Nephron (organoid): ENCODE measurements at regions not wholly inside any gene's neighbourhood (a gene's known extent, or its start where the extent isn't known, plus 50 kb on each side); places are given as distances from the start of the nearest gene placed in this dataset.

Experiments
- H3K27ac Mint-ChIP-seq, 3 experiments: 2 replicates each; pipeline ENCODE4 v1.8.0; 2020; ENCODE audit warnings: mixed read lengths in 3 of 3, mild to moderate bottlenecking in 2 of 3, moderate library complexity in 1 of 3
- H3K27me3 Mint-ChIP-seq: 2 replicates; pipeline ENCODE4 v1.8.0; 2021; ENCODE audit warnings: low read depth, mild to moderate bottlenecking, moderate library complexity, mixed read lengths
- H3K36me3 Mint-ChIP-seq: 2 replicates; pipeline ENCODE4 v1.8.0; 2020; ENCODE audit warnings: low read depth, mixed read lengths
- H3K4me1 Mint-ChIP-seq: 2 replicates; pipeline ENCODE4 v1.8.0; 2020; ENCODE audit warnings: mixed read lengths
- H3K4me3 Mint-ChIP-seq, 3 experiments: 2 replicates each; pipeline ENCODE4 v1.8.0; 2020; ENCODE audit warnings: mild to moderate bottlenecking in 3 of 3, mixed read lengths in 3 of 3, moderate library complexity in 2 of 3
- H3K9me3 Mint-ChIP-seq: 2 replicates; pipeline ENCODE4 v1.8.0; 2020; ENCODE audit warnings: mixed read lengths
- TF ChIP-seq, protein P1 (sequence below), 3 experiments: fragments of 200-600 bp; sonication (generic); IDR thresholded peaks; one replicate each; pipeline ENCODE4 v1.5.0; 2021; ENCODE audit warnings: antibody characterized with exemption in 3 of 3; ENCODE audit not compliant: unreplicated experiment in 3 of 3

DNA sequence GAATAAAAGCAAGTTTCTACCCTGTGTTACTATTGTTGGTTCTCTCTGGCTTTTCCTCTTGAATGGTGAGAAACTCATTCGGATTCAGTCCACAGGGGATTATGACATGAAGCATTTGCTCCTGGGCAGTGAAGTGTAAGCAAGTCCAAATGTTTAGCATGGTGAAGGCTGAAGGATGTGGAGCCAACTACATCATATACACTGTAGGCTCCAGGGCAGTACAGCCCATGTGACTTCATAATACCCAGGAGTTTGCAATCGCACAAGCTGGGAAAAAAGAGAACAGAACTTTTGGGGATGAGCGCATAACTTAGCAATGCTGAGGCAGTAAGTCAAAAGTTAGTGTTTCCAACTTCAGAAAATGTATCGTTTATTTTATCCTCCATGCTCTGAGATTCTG is 695.7 kb upstream of the POU3F3 start:
- Mint-ChIP-seq H3K27ac (no peak overlapping the region), H3K4me1 (no peaks in the 10 kb centered on the region), H3K36me3 (no peaks in the 10 kb centered on the region), H3K4me3 (no peak overlapping the region), H3K27me3 (no peaks in the 10 kb centered on the region), H3K9me3 (no peaks in the 10 kb centered on the region)
- TF ChIP-seq, protein P1, sequence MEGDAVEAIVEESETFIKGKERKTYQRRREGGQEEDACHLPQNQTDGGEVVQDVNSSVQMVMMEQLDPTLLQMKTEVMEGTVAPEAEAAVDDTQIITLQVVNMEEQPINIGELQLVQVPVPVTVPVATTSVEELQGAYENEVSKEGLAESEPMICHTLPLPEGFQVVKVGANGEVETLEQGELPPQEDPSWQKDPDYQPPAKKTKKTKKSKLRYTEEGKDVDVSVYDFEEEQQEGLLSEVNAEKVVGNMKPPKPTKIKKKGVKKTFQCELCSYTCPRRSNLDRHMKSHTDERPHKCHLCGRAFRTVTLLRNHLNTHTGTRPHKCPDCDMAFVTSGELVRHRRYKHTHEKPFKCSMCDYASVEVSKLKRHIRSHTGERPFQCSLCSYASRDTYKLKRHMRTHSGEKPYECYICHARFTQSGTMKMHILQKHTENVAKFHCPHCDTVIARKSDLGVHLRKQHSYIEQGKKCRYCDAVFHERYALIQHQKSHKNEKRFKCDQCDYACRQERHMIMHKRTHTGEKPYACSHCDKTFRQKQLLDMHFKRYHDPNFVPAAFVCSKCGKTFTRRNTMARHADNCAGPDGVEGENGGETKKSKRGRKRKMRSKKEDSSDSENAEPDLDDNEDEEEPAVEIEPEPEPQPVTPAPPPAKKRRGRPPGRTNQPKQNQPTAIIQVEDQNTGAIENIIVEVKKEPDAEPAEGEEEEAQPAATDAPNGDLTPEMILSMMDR (IDR thresholded peaks at IDR 0.05; ENCODE audit: unreplicated experiment in 3 of 3) = no peak

DNA sequence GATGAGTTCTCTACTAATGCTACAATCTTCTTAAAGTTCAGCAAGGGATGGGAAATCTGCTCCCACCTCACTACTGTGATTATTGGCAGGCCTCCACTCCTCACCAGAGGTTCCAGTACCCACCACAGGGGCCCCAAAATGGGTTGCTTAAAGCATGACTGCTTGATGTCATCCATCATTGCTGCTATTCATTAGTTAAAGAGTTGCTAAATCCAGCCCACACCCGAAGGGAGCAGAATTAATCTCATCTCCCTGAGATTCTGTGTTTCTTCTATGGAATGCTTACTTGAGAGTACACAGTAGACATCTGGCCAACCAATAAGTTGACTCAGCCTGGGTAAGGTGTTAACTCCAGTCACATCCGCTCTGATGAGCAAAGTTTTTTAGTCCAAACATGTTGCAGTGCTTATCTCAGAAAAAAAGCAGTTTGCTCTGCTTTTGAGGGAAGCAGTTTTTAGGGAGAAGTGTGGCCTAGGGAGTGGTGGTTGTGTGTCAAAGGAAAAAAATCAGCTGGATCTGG is 690.2 kb upstream of the POU3F3 start:
- Mint-ChIP-seq H3K27ac (no peak overlapping the region), H3K27me3 (no peaks in the 10 kb centered on the region), H3K36me3 (no peaks in the 10 kb centered on the region), H3K4me1 (no peaks in the 10 kb centered on the region), H3K4me3 (no peak overlapping the region), H3K9me3 (no peaks in the 10 kb centered on the region)
- TF ChIP-seq, protein P1 (IDR thresholded peaks at IDR 0.05; ENCODE audit: unreplicated experiment in 3 of 3) = no peak

GRCh38 chr2:104164721-104165252 is 689.1 kb upstream of the POU3F3 start:
- Mint-ChIP-seq H3K27me3 (no peaks in the 10 kb centered on the region), H3K9me3 (no peaks in the 10 kb centered on the region), H3K4me1 (no peaks in the 10 kb centered on the region), H3K4me3 (no peak overlapping the region), H3K36me3 (no peaks in the 10 kb centered on the region), H3K27ac (no peak overlapping the region)
- TF ChIP-seq, protein P1 (IDR thresholded peaks at IDR 0.05; ENCODE audit: unreplicated experiment in 3 of 3) = no peak

DNA sequence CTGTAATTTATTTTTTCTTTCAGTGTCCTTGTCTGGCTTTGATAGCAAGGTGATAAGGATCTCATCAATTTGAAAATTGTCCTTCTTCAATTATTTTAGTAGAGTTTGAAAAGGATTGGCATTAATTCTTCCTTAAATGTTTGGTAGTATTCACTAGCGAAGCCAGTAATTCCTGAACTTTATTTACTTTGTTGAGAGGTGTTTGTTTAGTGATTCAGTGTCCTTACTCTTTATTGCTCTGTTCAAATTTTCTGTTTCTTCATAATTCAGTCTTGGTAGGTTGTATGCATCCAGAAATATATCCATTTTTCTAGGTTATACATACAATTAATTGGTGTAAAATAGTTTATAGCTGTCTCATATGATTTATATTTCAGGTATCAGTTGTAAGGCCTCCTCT is 676.7 kb upstream of the POU3F3 start:
- Mint-ChIP-seq H3K4me3 (no peak overlapping the region), H3K9me3 (peaks cover 16% of the 10 kb centered on the region), H3K36me3 (no peaks in the 10 kb centered on the region), H3K27me3 (no peaks in the 10 kb centered on the region), H3K4me1 (no peaks in the 10 kb centered on the region), H3K27ac (no peak overlapping the region)
- TF ChIP-seq, protein P1 (IDR thresholded peaks at IDR 0.05; ENCODE audit: unreplicated experiment in 3 of 3) = no peak

- Mint-ChIP-seq H3K9me3 (peaks cover 21% of the 10 kb centered on the region), H3K27me3 (no peaks in the 10 kb centered on the region), H3K27ac (no peak overlapping the region), H3K4me1 (no peaks in the 10 kb centered on the region), H3K36me3 (no peaks in the 10 kb centered on the region), H3K4me3 (no peak overlapping the region)
- TF ChIP-seq, protein P1 (IDR thresholded peaks at IDR 0.05; ENCODE audit: unreplicated experiment in 3 of 3) = no peak
These were observed 674.3 kb upstream of the POU3F3 start for GRCh38 chr2:104179644-104180043.

DNA sequence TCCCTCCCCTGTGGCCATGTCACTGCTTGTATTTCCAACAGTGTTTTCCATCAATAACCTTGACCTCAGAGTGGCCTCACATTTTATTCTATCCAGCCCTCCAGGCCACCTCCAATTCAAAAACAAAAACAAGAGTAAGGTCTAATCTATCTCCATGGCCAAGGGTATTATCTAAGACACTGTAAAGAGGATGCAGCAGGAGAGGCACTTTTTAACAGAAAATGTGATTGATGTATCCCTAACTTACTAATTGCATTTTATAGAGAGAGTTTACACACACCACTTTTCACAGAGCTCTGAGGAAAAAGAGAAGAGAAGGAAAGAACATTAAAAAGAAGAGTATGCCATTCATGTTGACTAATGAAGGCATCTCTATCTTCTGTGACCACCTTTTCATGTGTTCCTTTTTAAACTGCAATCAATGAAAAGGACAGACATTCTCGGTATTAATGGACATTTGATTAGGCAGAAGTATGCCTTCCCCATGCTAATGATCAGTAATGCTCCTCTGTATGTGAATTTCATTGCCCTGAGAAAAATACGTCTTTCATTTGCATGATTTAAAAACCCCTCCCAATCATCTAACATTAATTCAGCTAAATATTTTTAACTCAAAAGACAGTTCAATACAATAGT is 653.3 kb upstream of the POU3F3 start:
- H3K4me3 Mint-ChIP-seq = no peak overlapping the region
- no peaks in the 10 kb centered on the region for H3K4me1 Mint-ChIP-seq

More for the DNA sequence above, 653.3 kb upstream of the POU3F3 start:
- TF ChIP-seq, protein P1 (IDR thresholded peaks at IDR 0.05; ENCODE audit: unreplicated experiment in 3 of 3) = no peak
- Mint-ChIP-seq H3K36me3 (no peaks in the 10 kb centered on the region), H3K27ac (no peak overlapping the region), H3K27me3 (no peaks in the 10 kb centered on the region), H3K9me3 (no peaks in the 10 kb centered on the region)
